SK-N-SH (cell line): ENCODE measurements at regions not wholly inside any gene's neighbourhood (a gene's known extent, or its start where the extent isn't known, plus 50 kb on each side); places are given as distances from the start of the nearest gene placed in this dataset.

ENCODE experiments used
- CTCF ChIA-PET: fragments of 300-600, 350-600 bp; formaldehyde crosslinking; extraction: SDS; loops from one replicate; lab custom pipeline; 2021; lab: Yijun Ruan, JAX
- POLR2A ChIA-PET: fragments of 350-600 bp; sonication (Branson Sonifier 250); formaldehyde crosslinking; extraction: SDS; loops from one replicate; lab custom pipeline; 2020; ENCODE audit warnings: antibody characterized with exemption, inconsistent platforms; lab: Yijun Ruan, JAX
- DNase-seq: peaks from one replicate; pipeline ENCODE4 v3.0.0; 2012
- H2AFZ ChIP-seq: fragments of 200-600 bp; sonication (generic); 2 replicates; pipeline ENCODE4 v1.8.1; 2016; ENCODE audit warnings: antibody characterized with exemption, mild to moderate bottlenecking, low read depth
- H3F3A ChIP-seq: fragments of 200-600 bp; sonication (generic); replicated peaks from 2 replicates; pipeline ENCODE3; 2016; ENCODE audit warnings: antibody characterized with exemption, mild to moderate bottlenecking; ENCODE audit not compliant: insufficient read depth
- H3K27ac ChIP-seq, 2 experiments: fragments of 200-500 bp in 1 of 2; fragments of 200-600 bp in 1 of 2; sonication (Bioruptor generic) in 1 of 2; sonication (generic), shearing (Covaris generic) in 1 of 2; 2 replicates each; pipeline versions ENCODE4 v1.5.1 to v1.6.1; 2014 to 2016; ENCODE audit warnings: low read depth in 2 of 2, inconsistent platforms in 1 of 2, low read length in 1 of 2, mild to moderate bottlenecking in 1 of 2, mixed read lengths in 1 of 2
- H3K27me3 ChIP-seq: fragments of 200-600 bp; sonication (generic), shearing (Covaris generic); 2 replicates; pipeline ENCODE4 v1.6.1; 2016; ENCODE audit warnings: mixed run types; ENCODE audit not compliant: insufficient read depth
- H3K36me3 ChIP-seq, 2 experiments: fragments of 200-500 bp in 1 of 2; fragments of 200-600 bp in 1 of 2; sonication (Bioruptor generic) in 1 of 2; sonication (generic) in 1 of 2; replicated peaks in 1 of 2; 2 replicates each; pipeline versions ENCODE3 to v1.5.1; 2014 to 2016; ENCODE audit warnings: low read length in 1 of 2, mild to moderate bottlenecking in 1 of 2; ENCODE audit not compliant: insufficient read depth in 2 of 2, control insufficient read depth in 1 of 2
- H3K4me1 ChIP-seq, 2 experiments: fragments of 200-500 bp in 1 of 2; fragments of 200-600 bp in 1 of 2; sonication (Bioruptor generic) in 1 of 2; sonication (generic), shearing (Covaris generic) in 1 of 2; 2 replicates each; pipeline versions ENCODE4 v1.5.1 to v1.6.1; 2014 to 2016; ENCODE audit warnings: low read depth in 1 of 2, low read length in 1 of 2, mixed run types in 1 of 2; ENCODE audit not compliant: insufficient read depth in 2 of 2, control insufficient read depth in 1 of 2
- H3K4me2 ChIP-seq: fragments of 200-600 bp; sonication (generic), shearing (Covaris generic); 2 replicates; pipeline ENCODE4 v1.6.1; 2017; ENCODE audit warnings: mixed run types
- H3K4me3 ChIP-seq, 2 experiments: fragments of 200-500 bp in 1 of 2; fragments of 200-600 bp in 1 of 2; sonication (Bioruptor generic) in 1 of 2; sonication (generic), shearing (Covaris generic) in 1 of 2; 2 replicates each; pipeline versions ENCODE4 v1.5.1 to v1.8.1; 2014 to 2016; ENCODE audit warnings: low read depth in 2 of 2, inconsistent platforms in 1 of 2, low read length in 1 of 2, mild to moderate bottlenecking in 1 of 2, mixed read lengths in 1 of 2, moderate library complexity in 1 of 2
- H3K79me2 ChIP-seq: fragments of 200-600 bp; sonication (generic); 2 replicates; pipeline ENCODE4 v1.8.1; 2017; ENCODE audit warnings: mild to moderate bottlenecking; ENCODE audit not compliant: insufficient read depth
- H3K9ac ChIP-seq: fragments of 200-600 bp; sonication (generic); 2 replicates; pipeline ENCODE4 v1.6.1; 2017; ENCODE audit warnings: mixed run types
- H3K9me2 ChIP-seq: fragments of 200-600 bp; sonication (generic); 2 replicates; pipeline ENCODE4 v1.6.1; 2017; ENCODE audit warnings: mixed run types
- H3K9me3 ChIP-seq: fragments of 200-600 bp; sonication (generic); 2 replicates; pipeline ENCODE4 v1.6.1; 2017; ENCODE audit warnings: mixed run types, mild to moderate bottlenecking, moderate library complexity
- H4K20me1 ChIP-seq: fragments of 200-600 bp; sonication (generic); 2 replicates; pipeline ENCODE4 v1.6.1; 2017; ENCODE audit warnings: mild to moderate bottlenecking, mixed run types; ENCODE audit not compliant: insufficient read depth
- EZH2phosphoT487 ChIP-seq: fragments of 200-600 bp; sonication (generic); IDR thresholded peaks from 2 replicates; pipeline ENCODE4 v1.6.1; 2017; ENCODE audit warnings: low read depth, mixed run types, mild to moderate bottlenecking, antibody characterized with exemption, moderate library complexity, borderline replicate concordance
- FOXJ3 ChIP-seq: sonication (generic); formaldehyde crosslinking; IDR thresholded peaks from 2 replicates; pipeline ENCODE4 v1.5.1; 2020; ENCODE audit warnings: mild to moderate bottlenecking, missing genetic modification reagents
- GABPA ChIP-seq: IDR thresholded peaks from 2 replicates; pipeline ENCODE4 v1.4.0; 2012; ENCODE audit warnings: low read depth, mild to moderate bottlenecking
- IRF3 ChIP-seq: fragments of 150-350 bp; IDR thresholded peaks from 2 replicates; pipeline ENCODE4 v1.6.1; 2016; ENCODE audit warnings: mild to moderate bottlenecking, low read depth, low read length
- JUND ChIP-seq: IDR thresholded peaks from 2 replicates; pipeline ENCODE4 v1.4.0; 2012
- MAX ChIP-seq: IDR thresholded peaks from 2 replicates; pipeline ENCODE4 v1.4.0; 2012; ENCODE audit warnings: low read depth
- MXI1 ChIP-seq: IDR thresholded peaks from 2 replicates; pipeline ENCODE4 v1.6.1; 2012; ENCODE audit warnings: mild to moderate bottlenecking, low read depth, low read length, improper control_type of control experiment
- NFIC ChIP-seq: IDR thresholded peaks from 2 replicates; pipeline ENCODE4 v1.4.0; 2012; ENCODE audit warnings: borderline replicate concordance
- PBX3 ChIP-seq: IDR thresholded peaks from 2 replicates; pipeline ENCODE4; 2012
- POLR2AphosphoS5 ChIP-seq: IDR thresholded peaks from 2 replicates; pipeline ENCODE4 v1.6.1; 2012; ENCODE audit warnings: low read depth, low read length
- RAD21 ChIP-seq: IDR thresholded peaks from 2 replicates; pipeline ENCODE4 v1.6.1; 2012; ENCODE audit warnings: mild to moderate bottlenecking, low read length
- RFX5 ChIP-seq: IDR thresholded peaks from 2 replicates; pipeline ENCODE4 v1.6.1; 2012; ENCODE audit warnings: mild to moderate bottlenecking, improper control_type of control experiment, low read length
- SIN3A ChIP-seq: IDR thresholded peaks from 2 replicates; pipeline ENCODE4 v1.6.1; 2012; ENCODE audit warnings: low read depth, mild to moderate bottlenecking, low read length, moderate library complexity, borderline replicate concordance
- SMC3 ChIP-seq: IDR thresholded peaks from 2 replicates; pipeline ENCODE4 v1.6.1; 2012; ENCODE audit warnings: low read depth, low read length, improper control_type of control experiment
- TAF1 ChIP-seq: IDR thresholded peaks from 2 replicates; pipeline ENCODE4 v1.6.1; 2012; ENCODE audit warnings: low read depth, mild to moderate bottlenecking, low read length, moderate library complexity, borderline replicate concordance
- TCF12 ChIP-seq: IDR thresholded peaks from 2 replicates; pipeline ENCODE4 v1.4.0; 2012
- WGBS: methylation state at CpG from one replicate; pipeline ENCODE4 v1.1.6; 2017; ENCODE audit warnings: low lambda C conversion rate; 5-methylcytosine and 5-hydroxymethylcytosine counted together
- TF ChIP-seq, protein P1 (sequence below): fragments of 200-600 bp; sonication (generic); IDR thresholded peaks from 2 replicates; pipeline ENCODE4 v1.6.1; 2017; ENCODE audit warnings: antibody characterized with exemption, mild to moderate bottlenecking, moderate library complexity

DNA sequence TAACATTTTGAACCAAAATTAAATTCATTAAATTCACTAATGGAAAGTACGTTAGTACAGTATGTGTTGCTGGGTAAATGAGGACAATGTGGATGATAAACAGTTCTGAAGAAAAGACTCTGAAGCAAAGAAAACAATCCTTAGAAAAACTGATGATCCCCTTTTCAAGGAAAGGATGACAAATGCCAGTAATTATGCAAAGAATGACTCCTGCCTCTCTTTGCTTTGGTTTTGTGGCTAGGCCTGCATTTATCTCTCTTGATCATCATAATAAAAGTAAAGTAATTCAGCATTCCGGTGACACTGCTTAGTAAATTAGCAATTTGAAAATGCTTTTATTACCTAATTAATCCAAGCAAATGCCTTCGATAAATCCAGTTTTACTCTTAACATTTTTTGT is 652.2 kb upstream of the DIPK2B start (continued):
- TF ChIP-seq JUND (peak; percentile 30), MAX (no peak), GABPA (no peak), TAF1 (no peak), SIN3A (no peak), RFX5 (no peak), FOXJ3 (CRISPR knock-in tag) (no peak), RAD21 (no peak), SMC3 (no peak)

DNA sequence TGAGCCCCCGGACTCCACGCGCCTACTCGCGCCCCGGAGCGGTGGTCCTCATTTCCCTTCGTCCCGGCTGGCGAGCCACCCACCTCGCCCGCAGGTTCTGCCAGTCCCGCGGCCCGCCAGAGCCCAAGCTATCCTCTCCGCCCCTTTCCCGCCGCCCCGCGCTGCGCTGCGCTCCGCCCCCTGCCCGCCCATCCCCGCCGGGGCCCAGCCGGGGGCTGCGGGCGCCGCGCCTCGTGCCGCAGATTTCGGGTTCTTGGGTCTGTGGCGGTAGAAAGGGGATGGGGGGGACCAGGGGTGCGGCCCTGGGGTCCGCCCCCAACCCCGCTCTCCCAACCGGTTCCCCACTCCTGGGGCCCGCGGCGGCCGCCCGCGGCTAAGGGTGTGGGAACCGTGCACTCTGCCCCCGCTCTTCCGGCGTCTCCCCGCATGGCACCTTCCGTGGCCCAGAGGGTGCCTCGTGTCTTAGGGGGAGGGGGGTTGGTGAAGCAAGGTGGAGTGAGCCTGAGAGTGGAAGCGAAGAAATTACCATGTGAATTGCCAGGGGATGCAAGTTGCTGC is 650.8 kb upstream of the DIPK2B start:
- ChIA-PET CTCF (no interaction called here), POLR2A (no interaction called here)
- H3K4me3 ChIP-seq: peak overlapping the region; percentile 55 to 68
- H3K4me1 ChIP-seq: peaks cover 0 to 15% of the 10 kb centered on the region in 2 experiments; a peak in 1 of 4 replicates
- peaks cover 8% of the 10 kb centered on the region for H3F3A ChIP-seq
- H3K79me2 ChIP-seq: peaks cover 49% of the 10 kb centered on the region
- H3K27ac ChIP-seq: peak overlapping the region in 1 of 2 experiments; percentile 56; a peak in 1 of 4 replicates
- H3K36me3 ChIP-seq: peaks cover 0 to 10% of the 10 kb centered on the region in 2 experiments
- H3K9me2 ChIP-seq: no peaks in the 10 kb centered on the region
- H3K9ac ChIP-seq: peak overlapping the region; percentile 82
- H3K27me3 ChIP-seq: peaks cover 19% of the 10 kb centered on the region; the same call in 1 of the 2 replicates
- H3K9me3 ChIP-seq: no peaks in the 10 kb centered on the region
- H2AFZ ChIP-seq: no peak overlapping the region
- peak; percentile 15 for DNase-seq
- WGBS: 3% methylated on average over 19 of the region's 53 CpGs
- no peaks in the 10 kb centered on the region for H4K20me1 ChIP-seq
- TF ChIP-seq MXI1: no peak
- TF ChIP-seq TCF12: no peak
- TF ChIP-seq MAX: peak; percentile 62
- no peak for TF ChIP-seq IRF3
- TF ChIP-seq NFIC: no peak
- peak; percentile 33; the same call in 1 of the 2 replicates for TF ChIP-seq TAF1
- no peak for TF ChIP-seq POLR2AphosphoS5
- no peak for TF ChIP-seq FOXJ3 (CRISPR knock-in tag)
- TF ChIP-seq JUND: no peak
- TF ChIP-seq, protein P1, sequence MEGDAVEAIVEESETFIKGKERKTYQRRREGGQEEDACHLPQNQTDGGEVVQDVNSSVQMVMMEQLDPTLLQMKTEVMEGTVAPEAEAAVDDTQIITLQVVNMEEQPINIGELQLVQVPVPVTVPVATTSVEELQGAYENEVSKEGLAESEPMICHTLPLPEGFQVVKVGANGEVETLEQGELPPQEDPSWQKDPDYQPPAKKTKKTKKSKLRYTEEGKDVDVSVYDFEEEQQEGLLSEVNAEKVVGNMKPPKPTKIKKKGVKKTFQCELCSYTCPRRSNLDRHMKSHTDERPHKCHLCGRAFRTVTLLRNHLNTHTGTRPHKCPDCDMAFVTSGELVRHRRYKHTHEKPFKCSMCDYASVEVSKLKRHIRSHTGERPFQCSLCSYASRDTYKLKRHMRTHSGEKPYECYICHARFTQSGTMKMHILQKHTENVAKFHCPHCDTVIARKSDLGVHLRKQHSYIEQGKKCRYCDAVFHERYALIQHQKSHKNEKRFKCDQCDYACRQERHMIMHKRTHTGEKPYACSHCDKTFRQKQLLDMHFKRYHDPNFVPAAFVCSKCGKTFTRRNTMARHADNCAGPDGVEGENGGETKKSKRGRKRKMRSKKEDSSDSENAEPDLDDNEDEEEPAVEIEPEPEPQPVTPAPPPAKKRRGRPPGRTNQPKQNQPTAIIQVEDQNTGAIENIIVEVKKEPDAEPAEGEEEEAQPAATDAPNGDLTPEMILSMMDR: no peak
- TF ChIP-seq EZH2phosphoT487: no peak
- TF ChIP-seq PBX3: no peak
- TF ChIP-seq SMC3: no peak
- TF ChIP-seq SIN3A: no peak
- H3K4me2 ChIP-seq: peak overlapping the region; percentile 63
